NCI-H2107 treated with DMSO at 0.1 percent for 48 hours (cell line): ENCODE measurements at regions not wholly inside any gene's neighbourhood (a gene's known extent, or its start where the extent isn't known, plus 50 kb on each side); places are given as distances from the start of the nearest gene placed in this dataset.
A peak's percentile ranks its signal among the peaks of the same experiment; 100 is the strongest.

Source experiments
- DNase-seq: peaks from one replicate; lab custom pipeline; 2025; ENCODE audit not compliant: unreplicated experiment; lab: John Stamatoyannopoulos, UW

GRCh38 chr3:127088511-127089351 lies 104.2 kb upstream of the PRR23E start:
- no peak for DNase-seq

- DNase-seq, result no peak
Measured at GRCh38 chr3:127089486-127090145, 103.3 kb upstream of the PRR23E start.

GRCh38 chr3:127090218-127091160 lies 102.4 kb upstream of the PRR23E start:
- DNase-seq, result no peak

GRCh38 chr3:127091376-127091775 lies 101.6 kb upstream of the PRR23E start:
- DNase-seq, result no peak

- no peak for DNase-seq
Measured at GRCh38 chr3:127092368-127092767, 100.6 kb upstream of the PRR23E start.

- no peak for DNase-seq
Measured at GRCh38 chr3:127092776-127093175, 100.2 kb upstream of the PRR23E start.

- DNase-seq, result no peak
Measured at GRCh38 chr3:127093312-127093711, 99.6 kb upstream of the PRR23E start.

- no peak for DNase-seq
Measured at GRCh38 chr3:127095774-127096173, 97.2 kb upstream of the PRR23E start.

GRCh38 chr3:127096256-127097071 lies 96.5 kb upstream of the PRR23E start:
- no peak for DNase-seq

GRCh38 chr3:127097072-127097405 lies 95.9 kb upstream of the PRR23E start:
- DNase-seq, result no peak

GRCh38 chr3:127097481-127097880 lies 95.5 kb upstream of the PRR23E start:
- no peak for DNase-seq

- no peak for DNase-seq
Measured at GRCh38 chr3:127099982-127100381, 92.9 kb upstream of the PRR23E start.

- DNase-seq, result no peak
Measured at GRCh38 chr3:127100459-127101410, 92.2 kb upstream of the PRR23E start.

GRCh38 chr3:127101411-127102187 lies 91.3 kb upstream of the PRR23E start:
- no peak for DNase-seq

GRCh38 chr3:127102188-127102520 lies 90.8 kb upstream of the PRR23E start:
- DNase-seq, result no peak

- DNase-seq, result no peak
Measured at GRCh38 chr3:127102587-127102986, 90.3 kb upstream of the PRR23E start.

GRCh38 chr3:127103080-127103479 lies 89.9 kb upstream of the PRR23E start:
- DNase-seq, result peak; percentile 65

GRCh38 chr3:127104586-127104985 lies 88.3 kb upstream of the PRR23E start:
- peak; percentile 32 for DNase-seq

GRCh38 chr3:127105587-127105986 lies 87.3 kb upstream of the PRR23E start:
- DNase-seq, result no peak
